ENCODE measurements at regions not wholly inside any gene's neighbourhood (a gene's known extent, or its start where the extent isn't known, plus 50 kb on each side); places are given as distances from the start of the nearest gene placed in this dataset.
"Not testable (repeated sequence)": the region's sequence is repeated elsewhere in the genome, so short reads cannot be mapped to it uniquely, and the experiment has no call there.

GRCh38 chr18:65671621-65672415 is 79.0 kb upstream of the CDH7 start:
- no peak overlapping the region for H3K9ac ChIP-seq (ENCODE audit: low read length)
- no peaks in the 10 kb centered on the region for H4K20me1 ChIP-seq (ENCODE audit: insufficient read depth, low read length)
- no peaks in the 10 kb centered on the region for H3K4me1 ChIP-seq (ENCODE audit: low read length)
- H3K79me2 ChIP-seq (ENCODE audit: low read length), result no peaks in the 10 kb centered on the region
- no peak overlapping the region for H3K27ac ChIP-seq (ENCODE audit: low read length)
- TF ChIP-seq EZH2phosphoT487 (IDR thresholded peaks at IDR 0.05; ENCODE audit: low read depth), result no peak
- no peak for TF ChIP-seq CTCF (IDR thresholded peaks at IDR 0.05; ENCODE audit: low read depth, low read length)
- H3K4me2 ChIP-seq (ENCODE audit: low read length), result no peak overlapping the region
- no peak overlapping the region for H3K4me3 ChIP-seq (ENCODE audit: low read length)
- no peak overlapping the region for H2AFZ ChIP-seq (ENCODE audit: low read depth, low read length)
- H3K36me3 ChIP-seq (replicated peaks; ENCODE audit: low read depth, low read length), result no peaks in the 10 kb centered on the region
- H3K9me3 ChIP-seq (ENCODE audit: insufficient read depth, low read length), result no peaks in the 10 kb centered on the region
- no peaks in the 10 kb centered on the region for H3K27me3 ChIP-seq (ENCODE audit: low read depth, low read length)

- not testable (repeated sequence) for H2AFZ ChIP-seq (ENCODE audit: low read depth, low read length); H3K79me2 ChIP-seq (ENCODE audit: low read length); H3K4me1 ChIP-seq (ENCODE audit: low read length); H3K4me3 ChIP-seq (ENCODE audit: low read length); H3K27ac ChIP-seq (ENCODE audit: low read length); H3K36me3 ChIP-seq (replicated peaks; ENCODE audit: low read depth, low read length); H3K4me2 ChIP-seq (ENCODE audit: low read length); H4K20me1 ChIP-seq (ENCODE audit: insufficient read depth, low read length); H3K27me3 ChIP-seq (ENCODE audit: low read depth, low read length); H3K9ac ChIP-seq (ENCODE audit: low read length); H3K9me3 ChIP-seq (ENCODE audit: insufficient read depth, low read length)
Observed at GRCh38 chr18:65670145-65670544, 80.7 kb upstream of the CDH7 start.

- H3K4me1 ChIP-seq (ENCODE audit: low read length), result no peaks in the 10 kb centered on the region
- no peaks in the 10 kb centered on the region for H4K20me1 ChIP-seq (ENCODE audit: insufficient read depth, low read length)
- H3K9me3 ChIP-seq (ENCODE audit: insufficient read depth, low read length), result no peaks in the 10 kb centered on the region
- no peaks in the 10 kb centered on the region for H3K27me3 ChIP-seq (ENCODE audit: low read depth, low read length)
- no peak for TF ChIP-seq CTCF (IDR thresholded peaks at IDR 0.05; ENCODE audit: low read depth, low read length)
- TF ChIP-seq EZH2phosphoT487 (IDR thresholded peaks at IDR 0.05; ENCODE audit: low read depth), result no peak
- no peak overlapping the region for H3K9ac ChIP-seq (ENCODE audit: low read length)
- H3K36me3 ChIP-seq (replicated peaks; ENCODE audit: low read depth, low read length), result no peaks in the 10 kb centered on the region
- H3K4me2 ChIP-seq (ENCODE audit: low read length), result no peak overlapping the region
- no peak overlapping the region for H3K4me3 ChIP-seq (ENCODE audit: low read length)
- no peak overlapping the region for H2AFZ ChIP-seq (ENCODE audit: low read depth, low read length)
- no peaks in the 10 kb centered on the region for H3K79me2 ChIP-seq (ENCODE audit: low read length)
- H3K27ac ChIP-seq (ENCODE audit: low read length), result no peak overlapping the region
Observed at GRCh38 chr18:65661391-65661790, 89.4 kb upstream of the CDH7 start.

DNA sequence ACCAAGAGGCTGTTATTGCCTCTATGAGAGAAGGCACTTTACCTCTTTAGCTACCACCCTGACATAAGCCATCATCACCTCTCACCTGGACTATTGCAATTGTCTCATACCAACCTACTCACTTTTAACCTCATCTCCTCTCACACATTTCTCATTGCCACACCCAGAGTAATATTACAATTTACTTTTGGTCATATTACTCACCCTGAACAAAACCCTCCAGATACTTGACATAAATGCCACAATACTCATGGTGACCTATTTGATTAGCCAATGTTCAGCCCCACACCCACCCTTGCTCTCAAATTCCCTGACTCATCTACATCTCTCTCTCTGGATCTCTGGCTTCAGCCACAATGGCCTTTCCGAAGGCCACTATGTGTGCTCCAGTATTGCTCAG is 90.9 kb upstream of the CDH7 start:
- no peak overlapping the region for H3K4me2 ChIP-seq (ENCODE audit: low read length)
- no peaks in the 10 kb centered on the region for H4K20me1 ChIP-seq (ENCODE audit: insufficient read depth, low read length)
- H3K27ac ChIP-seq (ENCODE audit: low read length), result no peak overlapping the region
- H3K36me3 ChIP-seq (replicated peaks; ENCODE audit: low read depth, low read length), result no peaks in the 10 kb centered on the region
- no peak overlapping the region for H3K9ac ChIP-seq (ENCODE audit: low read length)
- H2AFZ ChIP-seq (ENCODE audit: low read depth, low read length), result no peak overlapping the region
- H3K79me2 ChIP-seq (ENCODE audit: low read length), result no peaks in the 10 kb centered on the region
- H3K4me3 ChIP-seq (ENCODE audit: low read length), result no peak overlapping the region
- no peaks in the 10 kb centered on the region for H3K4me1 ChIP-seq (ENCODE audit: low read length)
- H3K9me3 ChIP-seq (ENCODE audit: insufficient read depth, low read length), result no peaks in the 10 kb centered on the region
- no peaks in the 10 kb centered on the region for H3K27me3 ChIP-seq (ENCODE audit: low read depth, low read length)
- no peak for TF ChIP-seq EZH2phosphoT487 (IDR thresholded peaks at IDR 0.05; ENCODE audit: low read depth)
- no peak for TF ChIP-seq CTCF (IDR thresholded peaks at IDR 0.05; ENCODE audit: low read depth, low read length)

All from OCI-LY3 (cell line).